GM12872 (cell line): ENCODE measurements at regions not wholly inside any gene's neighbourhood (a gene's known extent, or its start where the extent isn't known, plus 50 kb on each side); places are given as distances from the start of the nearest gene placed in this dataset.

Experiments used
- CTCF ChIP-seq: IDR thresholded peaks from 3 replicates; pipeline ENCODE4 v1.5.1; 2011; ENCODE audit warnings: low read depth, mild to moderate bottlenecking, low read length, moderate library complexity; ENCODE audit not compliant: insufficient read depth

- TF ChIP-seq CTCF, result no peak
Observed at GRCh38 chr3:145557405-145557804, 603.6 kb downstream of the PLOD2 start.

GRCh38 chr3:145578471-145578870, 582.5 kb downstream of the PLOD2 start:
- no peak for TF ChIP-seq CTCF

DNA sequence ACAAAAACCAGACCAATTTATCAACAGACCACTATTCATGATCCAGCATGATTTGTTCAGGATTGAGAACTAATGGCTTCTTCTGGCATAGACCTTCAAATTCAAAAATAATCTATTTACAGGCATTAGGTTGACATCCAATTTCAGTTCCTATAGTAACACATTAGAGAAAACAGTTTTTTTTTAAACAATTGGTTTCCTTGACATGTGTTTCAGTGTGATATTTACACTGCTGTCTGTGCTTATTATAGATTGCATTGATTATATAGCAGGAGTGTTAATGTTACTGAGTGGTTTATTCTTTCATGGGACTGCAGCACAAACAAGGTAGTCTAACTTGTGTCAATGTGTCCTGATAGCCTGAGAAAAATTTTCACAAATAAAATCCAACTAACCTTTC, 579.3 kb downstream of the PLOD2 start:
- TF ChIP-seq CTCF, result no peak

GRCh38 chr3:145604851-145605250, 556.1 kb downstream of the PLOD2 start:
- no peak for TF ChIP-seq CTCF

DNA sequence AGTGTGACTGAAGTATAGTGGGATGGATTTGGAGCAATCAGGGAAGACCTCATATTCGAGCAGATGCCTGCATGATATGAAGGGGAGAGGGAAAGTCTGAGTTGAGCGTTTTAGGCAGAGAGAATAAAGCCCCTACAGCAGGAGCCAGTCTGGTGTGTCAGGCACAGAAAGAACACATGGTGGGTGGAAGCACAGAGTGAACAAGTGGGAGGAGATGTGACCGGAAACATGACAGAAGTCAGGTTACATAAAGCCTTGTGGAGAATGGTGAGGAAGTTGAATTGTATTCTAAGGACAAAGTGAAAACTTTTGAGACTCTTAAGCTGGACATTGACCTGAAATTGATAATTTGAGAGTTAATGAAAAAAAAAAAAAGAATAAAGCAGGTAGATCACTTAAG, 541.0 kb downstream of the PLOD2 start:
- TF ChIP-seq CTCF, result no peak

DNA sequence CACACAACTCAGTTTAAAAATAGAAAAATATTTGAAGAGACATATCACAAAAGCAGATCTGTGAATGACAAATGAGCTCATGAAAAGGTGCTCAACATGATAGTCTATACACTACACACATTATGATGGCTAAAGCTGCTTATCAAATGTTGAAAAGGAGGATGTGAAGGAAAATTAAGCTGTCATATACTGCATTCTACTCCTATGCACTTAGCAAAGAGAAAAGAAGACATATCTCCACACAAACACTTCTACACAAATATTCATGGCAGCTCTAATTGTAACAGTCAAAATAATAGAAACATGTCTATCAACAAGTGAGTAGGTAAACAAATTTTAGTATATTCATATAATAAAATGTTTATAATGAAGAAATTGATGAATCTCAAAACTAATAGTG, 540.5 kb downstream of the PLOD2 start:
- TF ChIP-seq CTCF, result no peak

- TF ChIP-seq CTCF, result no peak
Observed at GRCh38 chr3:145623349-145623748, 537.6 kb downstream of the PLOD2 start.

DNA sequence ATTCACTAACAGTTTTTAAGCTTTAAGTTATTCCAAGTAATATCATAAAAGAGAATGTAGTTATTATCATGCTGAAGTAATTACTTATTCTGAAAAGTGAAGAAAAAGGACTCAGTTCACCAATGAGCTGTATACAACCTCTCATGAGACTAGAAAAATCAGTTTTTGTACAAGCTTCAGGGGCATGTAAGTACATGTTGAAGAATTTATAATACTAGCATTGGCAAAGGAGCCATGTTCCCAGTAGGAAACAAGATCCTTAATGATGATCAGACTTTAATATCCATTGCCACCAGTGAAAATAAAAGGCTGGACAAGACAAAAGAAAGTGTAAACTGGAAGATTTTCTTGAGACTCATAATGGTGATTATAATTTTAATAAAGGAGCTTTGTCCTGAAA, 532.8 kb downstream of the PLOD2 start:
- no peak for TF ChIP-seq CTCF
